Large intestine (tissue), 3 donors: ENCODE measurements at regions not wholly inside any gene's neighbourhood (a gene's known extent, or its start where the extent isn't known, plus 50 kb on each side); places are given as distances from the start of the nearest gene placed in this dataset.

Experiments used
- DNase-seq, 2 donors: peaks; one replicate each; pipeline versions ENCODE4 v3.0.0 to v3.0.0-alpha.2; 2013
- H3K27ac ChIP-seq: one replicate; pipeline ENCODE4 v1.5.1; 2013; ENCODE audit warnings: low read length
- H3K27me3 ChIP-seq: 2 replicates; pipeline ENCODE4 v1.6.1; 2013; ENCODE audit warnings: low read length; ENCODE audit not compliant: control insufficient read depth, insufficient read depth
- H3K36me3 ChIP-seq: 2 replicates; pipeline ENCODE4 v1.6.1; 2013; ENCODE audit warnings: low read length; ENCODE audit not compliant: control insufficient read depth, insufficient read depth
- H3K4me1 ChIP-seq: one replicate; pipeline ENCODE4 v1.6.1; 2013; ENCODE audit warnings: low read length; ENCODE audit not compliant: control insufficient read depth, insufficient read depth
- H3K4me3 ChIP-seq: one replicate; pipeline ENCODE4 v1.5.1; 2013; ENCODE audit warnings: low read length
- H3K9me3 ChIP-seq: one replicate; pipeline ENCODE4 v1.6.1; 2013; ENCODE audit warnings: mild to moderate bottlenecking, low read depth, low read length, moderate library complexity; ENCODE audit not compliant: control insufficient read depth
- WGBS: methylation state at CpG from one replicate; pipeline ENCODE4 v1.1.5; 2013; ENCODE audit warnings: low lambda C conversion rate; ENCODE audit not compliant: insufficient coverage; 5-methylcytosine and 5-hydroxymethylcytosine counted together

DNA sequence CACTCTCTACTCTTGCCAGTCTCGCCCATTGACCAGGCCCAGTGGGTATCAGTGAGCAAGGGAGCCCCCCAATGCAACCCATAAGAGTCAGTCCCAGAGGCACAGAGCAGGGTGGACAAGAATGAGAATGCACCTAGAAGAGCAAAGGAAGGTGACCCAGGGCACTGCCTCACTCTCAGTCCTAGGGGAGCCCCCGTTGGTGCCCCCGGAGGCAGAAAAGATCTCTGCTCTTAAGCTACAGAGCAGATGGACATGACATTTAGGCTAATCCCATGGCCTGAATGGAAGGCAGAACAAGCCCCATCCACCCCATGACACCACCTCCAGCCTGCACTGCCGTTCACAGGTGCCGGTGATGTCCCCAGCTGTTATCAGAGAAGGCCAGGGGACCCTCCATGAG, 50.7 kb upstream of the PLEKHG1 start:
- Histone ChIP-seq H3K4me1 (no peaks in the 10 kb centered on the region), H3K36me3 (no peaks in the 10 kb centered on the region), H3K27me3 (no peaks in the 10 kb centered on the region), H3K27ac (no peak overlapping the region), H3K9me3 (no peaks in the 10 kb centered on the region), H3K4me3 (no peak overlapping the region)
- no peak for DNase-seq
- no CpG with 5 or more reads among the region's 5 CpGs for WGBS

DNA sequence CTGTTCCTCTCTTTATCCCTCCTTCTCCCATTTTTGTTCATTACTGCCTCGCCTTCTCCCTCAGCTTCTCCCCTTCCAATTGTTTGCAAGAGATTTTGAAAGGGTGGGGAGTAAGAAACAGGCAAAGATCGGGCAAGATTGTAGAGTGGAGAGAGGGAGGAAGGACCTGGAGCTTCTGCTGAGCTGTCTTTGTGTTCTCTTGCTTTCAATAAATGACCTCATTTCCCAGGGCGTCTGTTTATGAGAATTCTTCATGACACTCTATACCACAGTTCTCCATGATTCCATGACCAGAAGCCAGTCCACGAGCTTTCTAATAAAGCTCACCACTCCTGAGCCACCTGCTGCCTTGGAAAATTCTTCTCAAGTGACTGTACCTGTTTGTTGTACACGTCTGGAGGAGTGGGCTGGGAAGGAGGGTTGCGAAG, 50.0 kb upstream of the PLEKHG1 start:
- H3K27me3 ChIP-seq = no peaks in the 10 kb centered on the region
- no peaks in the 10 kb centered on the region for H3K9me3 ChIP-seq

More for the DNA sequence above, 50.0 kb upstream of the PLEKHG1 start:
- no peak overlapping the region for H3K27ac ChIP-seq
- H3K4me1 ChIP-seq = no peaks in the 10 kb centered on the region
- no peaks in the 10 kb centered on the region for H3K36me3 ChIP-seq
- H3K4me3 ChIP-seq = no peak overlapping the region
- WGBS = no CpG with 5 or more reads among the region's 6 CpGs
- DNase-seq = no peak
